Suprapubic skin (tissue), 4 donors: ENCODE measurements at regions not wholly inside any gene's neighbourhood (a gene's known extent, or its start where the extent isn't known, plus 50 kb on each side); places are given as distances from the start of the nearest gene placed in this dataset.
A peak's percentile ranks its signal among the peaks of the same experiment; 100 is the strongest.

Experiments used
- DNase-seq, 2 donors: peaks; one replicate each; pipeline ENCODE4 v3.0.0-alpha.2; 2019; ENCODE audit warnings: low spot score in 2 of 2
- H3K27ac ChIP-seq: fragments of 200-600 bp; sonication (generic); one replicate; pipeline ENCODE4 v1.5.1; 2019
- H3K27me3 ChIP-seq: fragments of 200-600 bp; sonication (generic); one replicate; pipeline ENCODE4 v1.5.1; 2019
- H3K36me3 ChIP-seq: fragments of 200-600 bp; sonication (generic); one replicate; pipeline ENCODE4 v1.5.1; 2019
- H3K4me1 ChIP-seq: fragments of 200-600 bp; sonication (generic); one replicate; pipeline ENCODE4 v1.5.1; 2019
- H3K4me3 ChIP-seq: fragments of 200-600 bp; sonication (generic); one replicate; pipeline ENCODE4 v1.5.1; 2019; ENCODE audit warnings: mild to moderate bottlenecking
- H3K9me3 ChIP-seq: fragments of 200-600 bp; sonication (generic); one replicate; pipeline ENCODE4 v1.5.1; 2019
- CTCF ChIP-seq, 2 donors: fragments of 200-600 bp in 1 of 2; fragments of 450-650 bp in 1 of 2; sonication (generic) in 1 of 2; IDR thresholded peaks; one replicate each; pipeline ENCODE4 v1.5.1; 2016 to 2019; ENCODE audit warnings: antibody characterized with exemption in 2 of 2, mild to moderate bottlenecking in 1 of 2, moderate library complexity in 1 of 2
- EP300 ChIP-seq: sonication (generic); formaldehyde crosslinking; IDR thresholded peaks from one replicate; pipeline ENCODE4 v1.6.1; 2017; ENCODE audit warnings: antibody characterized with exemption
- POLR2A ChIP-seq, 2 donors: fragments of 450-650 bp; IDR thresholded peaks; one replicate each; pipeline ENCODE4 v1.6.1; 2017; ENCODE audit warnings: antibody characterized with exemption in 2 of 2, mild to moderate bottlenecking in 2 of 2, moderate library complexity in 2 of 2
- POLR2AphosphoS5 ChIP-seq, 3 donors: sonication (generic); formaldehyde crosslinking; IDR thresholded peaks; one replicate each; pipeline ENCODE4 v1.6.1; 2017; ENCODE audit warnings: antibody characterized with exemption in 3 of 3
- WGBS: methylation state at CpG from one replicate; pipeline ENCODE4 v1.1.5; 2018; 5-methylcytosine and 5-hydroxymethylcytosine counted together

DNA sequence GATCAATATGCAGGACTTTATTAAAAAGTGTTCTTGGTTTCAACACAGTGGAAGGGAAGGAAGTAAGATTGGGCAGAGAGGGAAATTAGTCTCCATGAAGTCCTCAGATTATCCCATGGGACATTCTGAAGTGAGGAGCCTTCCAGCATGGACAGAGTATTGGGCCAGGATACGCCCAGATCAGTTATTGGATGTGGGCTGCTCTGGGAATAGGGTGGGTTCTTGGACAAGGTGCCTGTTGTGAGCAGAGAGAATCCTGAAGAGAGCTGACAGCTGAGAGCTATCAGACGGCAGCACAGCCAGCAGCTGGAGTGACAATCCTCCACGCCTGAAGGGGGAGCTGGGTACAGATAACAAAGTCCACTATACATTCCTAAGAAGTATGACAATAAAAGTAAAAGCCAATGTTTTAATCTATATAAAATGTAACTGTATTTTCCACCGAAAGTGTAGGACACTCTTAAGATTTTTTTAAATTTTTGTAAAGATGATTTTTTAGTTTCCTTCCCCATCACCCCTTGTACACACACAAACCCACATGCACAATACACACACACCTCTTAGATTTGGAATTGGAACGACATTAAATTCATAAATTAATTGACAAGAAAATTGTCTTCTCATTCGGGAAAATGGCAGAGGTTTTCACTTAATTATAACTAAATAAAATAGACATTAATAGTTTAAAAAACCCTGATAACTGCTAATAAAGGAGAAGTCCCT, 107.8 kb downstream of the FBXO5 start:
- TF ChIP-seq POLR2A (IDR thresholded peaks at IDR 0.05) (no peak), CTCF (IDR thresholded peaks at IDR 0.05) (no peak), EP300 (no peak), POLR2AphosphoS5 (IDR thresholded peaks at IDR 0.05) (no peak)
- no peaks in the 10 kb centered on the region for H3K27me3 ChIP-seq
- 61% methylated on average over 6 of the region's 6 CpGs for WGBS
- no peaks in the 10 kb centered on the region for H3K4me1 ChIP-seq
- no peak overlapping the region for H3K4me3 ChIP-seq
- no peak overlapping the region for H3K27ac ChIP-seq
- H3K36me3 ChIP-seq = no peaks in the 10 kb centered on the region
- no peaks in the 10 kb centered on the region for H3K9me3 ChIP-seq
- no peak for DNase-seq

GRCh38 chr6:152879681-152880080, 103.2 kb downstream of the FBXO5 start:
- H3K4me3 ChIP-seq = no peak overlapping the region
- no peaks in the 10 kb centered on the region for H3K36me3 ChIP-seq
- H3K9me3 ChIP-seq = no peaks in the 10 kb centered on the region
- H3K4me1 ChIP-seq = no peaks in the 10 kb centered on the region
- no peak for TF ChIP-seq CTCF (IDR thresholded peaks at IDR 0.05)
- TF ChIP-seq EP300 = no peak
- TF ChIP-seq POLR2A (IDR thresholded peaks at IDR 0.05) = no peak
- TF ChIP-seq POLR2AphosphoS5 (IDR thresholded peaks at IDR 0.05) = no peak
- H3K27ac ChIP-seq = no peak overlapping the region
- H3K27me3 ChIP-seq = no peaks in the 10 kb centered on the region
- no peak for DNase-seq

- no peak overlapping the region for H3K4me3 ChIP-seq
- no peak for TF ChIP-seq POLR2A (IDR thresholded peaks at IDR 0.05)
- no peak for TF ChIP-seq POLR2AphosphoS5 (IDR thresholded peaks at IDR 0.05)
- TF ChIP-seq EP300 = no peak
- TF ChIP-seq CTCF (IDR thresholded peaks at IDR 0.05) = no peak
- WGBS = 47% methylated on average over 3 of the region's 3 CpGs
Measured at GRCh38 chr6:152893187-152893586, 89.7 kb downstream of the FBXO5 start.

DNA sequence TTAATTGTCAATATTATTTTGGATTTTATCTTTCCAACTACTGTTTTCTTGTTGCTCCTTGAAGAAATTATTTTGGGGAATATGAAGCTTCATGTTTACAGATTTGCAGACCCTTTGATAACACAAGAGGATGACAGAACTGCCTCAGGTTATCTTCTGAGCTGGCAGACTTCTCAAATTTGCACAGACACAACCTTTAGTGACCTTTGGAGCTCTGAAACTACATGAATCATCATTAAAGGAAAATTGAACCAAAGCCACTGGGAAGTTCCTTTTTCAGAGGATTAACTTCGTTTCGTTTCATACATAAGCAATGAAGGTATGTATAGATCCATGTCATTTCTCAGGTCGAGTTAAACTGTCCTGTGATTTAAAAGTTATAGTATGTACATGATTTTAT, 85.9 kb downstream of the FBXO5 start:
- no peak overlapping the region for H3K27ac ChIP-seq
- H3K36me3 ChIP-seq = no peaks in the 10 kb centered on the region
- no peaks in the 10 kb centered on the region for H3K9me3 ChIP-seq
- H3K4me3 ChIP-seq = no peak overlapping the region
- 12% methylated on average over 3 of the region's 3 CpGs for WGBS
- H3K27me3 ChIP-seq = peaks cover 2% of the 10 kb centered on the region
- no peak for TF ChIP-seq CTCF (IDR thresholded peaks at IDR 0.05)
- no peak for TF ChIP-seq EP300
- TF ChIP-seq POLR2A (IDR thresholded peaks at IDR 0.05) = no peak
- TF ChIP-seq POLR2AphosphoS5 (IDR thresholded peaks at IDR 0.05) = no peak
- peaks cover 3% of the 10 kb centered on the region for H3K4me1 ChIP-seq
- no peak for DNase-seq

More at GRCh38 chr6:152893187-152893586, 89.7 kb downstream of the FBXO5 start:
- H3K36me3 ChIP-seq = no peaks in the 10 kb centered on the region
- no peaks in the 10 kb centered on the region for H3K9me3 ChIP-seq
- H3K27me3 ChIP-seq = peaks cover 5% of the 10 kb centered on the region
- no peak for DNase-seq
- peaks cover 3% of the 10 kb centered on the region for H3K4me1 ChIP-seq
- H3K27ac ChIP-seq = no peak overlapping the region

- TF ChIP-seq CTCF (IDR thresholded peaks at IDR 0.05) = peak in 1 of 2 donors; percentile 82
- TF ChIP-seq POLR2A (IDR thresholded peaks at IDR 0.05) = no peak
- TF ChIP-seq POLR2AphosphoS5 (IDR thresholded peaks at IDR 0.05) = no peak
- TF ChIP-seq EP300 = no peak
- H3K9me3 ChIP-seq = no peaks in the 10 kb centered on the region
- 49% methylated on average over 12 of the region's 16 CpGs for WGBS
- no peak overlapping the region for H3K27ac ChIP-seq
- DNase-seq = peak; percentile 70 to 76
- no peak overlapping the region for H3K4me3 ChIP-seq
- no peaks in the 10 kb centered on the region for H3K36me3 ChIP-seq
- H3K27me3 ChIP-seq = no peaks in the 10 kb centered on the region
- peaks cover 3% of the 10 kb centered on the region for H3K4me1 ChIP-seq
Measured at GRCh38 chr6:152897807-152898399, 84.9 kb downstream of the FBXO5 start.
